ENCODE measurements at regions not wholly inside any gene's neighbourhood (a gene's known extent, or its start where the extent isn't known, plus 50 kb on each side); places are given as distances from the start of the nearest gene placed in this dataset.

DNA sequence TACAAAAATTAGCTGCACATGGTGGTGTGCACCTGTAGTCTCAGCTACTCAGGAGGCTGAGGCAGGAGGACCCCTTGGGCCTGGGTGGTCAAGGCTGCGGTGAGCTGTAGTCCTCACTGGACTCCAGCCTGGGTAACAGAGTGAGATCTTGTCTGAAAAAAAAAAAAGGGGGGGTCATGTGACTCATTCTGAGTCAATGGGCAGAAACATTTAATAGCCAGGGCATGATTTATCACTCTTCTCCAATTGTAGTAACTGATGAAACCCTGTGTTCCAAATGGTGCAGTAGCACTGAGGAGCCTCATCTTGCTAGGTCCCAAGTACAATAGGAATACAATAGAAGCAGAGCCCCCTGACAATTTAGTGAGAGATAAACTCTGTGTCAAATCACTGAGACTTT is 78.9 kb upstream of the CCDC68 start:
- no peaks in the 10 kb centered on the region for H3K9me3 ChIP-seq (ENCODE audit: control insufficient read depth, low read length)
- H3K4me1 ChIP-seq (ENCODE audit: control insufficient read depth, insufficient read depth, low read length) = no peaks in the 10 kb centered on the region
- no peaks in the 10 kb centered on the region for H3K27me3 ChIP-seq (ENCODE audit: control insufficient read depth, insufficient read depth)
- 98% methylated on average over 1 of the region's 1 CpG for WGBS
- no peak for DNase-seq
- no peak for ATAC-seq
- intact Hi-C loops (cut with DNase I) = no loop called here
- no peak overlapping the region for H3K4me3 ChIP-seq (ENCODE audit: low read length)
- H3K27ac ChIP-seq (ENCODE audit: low read length) = no peak overlapping the region

GRCh38 chr18:55034742-55035141 is 75.5 kb upstream of the CCDC68 start:
- ATAC-seq (peak in 1 of 2 donors; percentile 47), DNase-seq (no peak)
- no peaks in the 10 kb centered on the region for H3K27me3 ChIP-seq (ENCODE audit: control insufficient read depth, insufficient read depth)
- intact Hi-C loops (cut with DNase I) = no loop called here
- H3K27ac ChIP-seq (ENCODE audit: low read length) = no peak overlapping the region
- H3K9me3 ChIP-seq (ENCODE audit: control insufficient read depth, low read length) = no peaks in the 10 kb centered on the region
- 67% methylated on average over 4 of the region's 4 CpGs for WGBS
- H3K4me3 ChIP-seq (ENCODE audit: low read length) = no peak overlapping the region
- no peaks in the 10 kb centered on the region for H3K4me1 ChIP-seq (ENCODE audit: control insufficient read depth, insufficient read depth, low read length)

DNA sequence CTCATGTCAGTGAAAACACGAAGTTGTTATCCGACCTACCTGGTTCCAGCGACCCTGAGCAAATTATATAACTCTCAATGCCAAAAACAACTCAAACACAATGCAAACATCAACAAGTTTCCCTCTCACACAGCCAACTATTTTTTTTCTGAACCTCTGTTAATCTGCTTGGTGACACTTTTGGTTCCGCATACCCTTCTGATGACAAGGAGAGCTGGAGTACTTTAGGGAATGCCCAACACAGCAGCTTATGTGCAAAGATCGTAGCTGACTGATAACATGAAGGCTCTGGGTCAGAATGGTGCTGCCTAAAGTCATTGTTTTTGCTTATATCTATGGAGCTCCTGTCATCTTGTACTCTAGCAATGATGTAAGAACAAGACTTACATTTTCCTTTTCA is 72.7 kb upstream of the CCDC68 start:
- no peak for DNase-seq
- Histone ChIP-seq H3K4me1 (ENCODE audit: control insufficient read depth, insufficient read depth, low read length) (no peaks in the 10 kb centered on the region), H3K9me3 (ENCODE audit: control insufficient read depth, low read length) (no peaks in the 10 kb centered on the region), H3K27ac (ENCODE audit: low read length) (no peak overlapping the region), H3K4me3 (ENCODE audit: low read length) (no peak overlapping the region), H3K27me3 (ENCODE audit: control insufficient read depth, insufficient read depth) (no peaks in the 10 kb centered on the region)
- ATAC-seq = no peak
- intact Hi-C loops (cut with DNase I) = no loop called here
- 47% methylated on average over 5 of the region's 5 CpGs for WGBS

DNA sequence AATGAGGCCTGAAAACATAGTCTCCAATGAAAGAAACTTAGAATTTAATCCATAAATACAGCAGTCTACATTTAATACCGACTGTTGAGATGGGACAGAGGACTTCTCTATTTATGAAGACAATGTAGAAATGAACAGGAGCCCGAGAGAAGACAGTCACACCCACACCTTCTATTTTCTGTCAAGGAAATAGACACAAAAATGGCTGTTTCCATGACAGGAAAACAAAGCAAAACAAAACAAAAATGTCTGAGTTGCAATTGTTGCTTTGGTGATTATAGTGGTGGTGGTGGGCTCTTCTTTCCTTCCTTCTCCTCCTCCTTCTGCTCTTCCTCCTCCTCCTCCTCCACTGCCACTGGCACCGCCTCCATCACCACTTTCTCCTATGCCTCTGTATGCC is 72.3 kb upstream of the CCDC68 start:
- Histone ChIP-seq H3K27ac (ENCODE audit: low read length) (no peak overlapping the region), H3K9me3 (ENCODE audit: control insufficient read depth, low read length) (no peaks in the 10 kb centered on the region), H3K4me1 (ENCODE audit: control insufficient read depth, insufficient read depth, low read length) (no peaks in the 10 kb centered on the region), H3K4me3 (ENCODE audit: low read length) (no peak overlapping the region), H3K27me3 (ENCODE audit: control insufficient read depth, insufficient read depth) (no peaks in the 10 kb centered on the region)
- DNase-seq (no peak), ATAC-seq (no peak)
- 66% methylated on average over 3 of the region's 3 CpGs for WGBS
- intact Hi-C loops (cut with DNase I) = no loop called here

DNA sequence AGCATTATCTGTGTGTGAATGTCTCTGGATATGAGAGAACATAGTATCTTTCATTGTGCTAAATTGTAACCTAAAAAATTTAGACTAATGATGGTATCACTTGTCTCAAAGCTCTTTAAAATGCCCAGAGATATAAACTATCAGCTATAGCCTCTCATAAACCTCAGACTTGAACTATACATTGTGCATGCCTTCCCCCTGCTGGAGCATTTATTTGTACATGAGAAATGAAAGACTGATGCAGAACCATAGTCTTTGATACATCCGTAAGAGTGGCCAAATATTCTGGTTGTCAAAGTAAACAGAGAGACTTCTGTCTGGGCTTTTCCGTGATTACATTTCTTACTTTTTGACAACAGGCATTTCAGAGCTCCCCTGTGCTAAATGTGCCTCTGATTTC is 71.9 kb upstream of the CCDC68 start:
- H3K4me3 ChIP-seq (ENCODE audit: low read length) = no peak overlapping the region
- H3K27me3 ChIP-seq (ENCODE audit: control insufficient read depth, insufficient read depth) = no peaks in the 10 kb centered on the region
- no peak overlapping the region for H3K27ac ChIP-seq (ENCODE audit: low read length)
- 68% methylated on average over 2 of the region's 2 CpGs for WGBS
- ATAC-seq (no peak), DNase-seq (no peak)
- intact Hi-C loops (cut with DNase I) = no loop called here
- no peaks in the 10 kb centered on the region for H3K4me1 ChIP-seq (ENCODE audit: control insufficient read depth, insufficient read depth, low read length)
- no peaks in the 10 kb centered on the region for H3K9me3 ChIP-seq (ENCODE audit: control insufficient read depth, low read length)

DNA sequence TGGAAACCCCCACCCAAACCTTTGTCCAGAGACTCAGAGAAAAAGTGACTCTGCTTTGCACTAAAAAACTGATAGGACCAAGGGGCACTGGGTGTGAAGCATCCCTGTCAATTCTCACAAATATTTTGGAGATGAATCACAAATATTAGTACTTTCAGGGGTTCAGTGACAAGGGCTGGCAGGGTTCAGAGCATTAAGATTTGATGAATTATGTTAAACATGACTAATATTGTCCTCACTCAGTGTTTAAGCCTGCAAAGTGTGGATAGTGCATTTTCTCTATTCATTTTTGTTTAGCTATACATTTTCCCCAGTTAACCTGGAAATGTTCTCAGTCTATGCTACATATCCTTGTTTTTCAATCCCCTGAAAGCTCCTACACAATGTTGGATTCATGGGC is 65.3 kb upstream of the CCDC68 start:
- no peak overlapping the region for H3K27ac ChIP-seq (ENCODE audit: low read length)
- no peak overlapping the region for H3K4me3 ChIP-seq (ENCODE audit: low read length)
- ATAC-seq (no peak), DNase-seq (no peak)
- no peaks in the 10 kb centered on the region for H3K4me1 ChIP-seq (ENCODE audit: control insufficient read depth, insufficient read depth, low read length)
- intact Hi-C loops (cut with DNase I) = no loop called here
- H3K9me3 ChIP-seq (ENCODE audit: control insufficient read depth, low read length) = no peaks in the 10 kb centered on the region
- H3K27me3 ChIP-seq (ENCODE audit: control insufficient read depth, insufficient read depth) = no peaks in the 10 kb centered on the region

DNA sequence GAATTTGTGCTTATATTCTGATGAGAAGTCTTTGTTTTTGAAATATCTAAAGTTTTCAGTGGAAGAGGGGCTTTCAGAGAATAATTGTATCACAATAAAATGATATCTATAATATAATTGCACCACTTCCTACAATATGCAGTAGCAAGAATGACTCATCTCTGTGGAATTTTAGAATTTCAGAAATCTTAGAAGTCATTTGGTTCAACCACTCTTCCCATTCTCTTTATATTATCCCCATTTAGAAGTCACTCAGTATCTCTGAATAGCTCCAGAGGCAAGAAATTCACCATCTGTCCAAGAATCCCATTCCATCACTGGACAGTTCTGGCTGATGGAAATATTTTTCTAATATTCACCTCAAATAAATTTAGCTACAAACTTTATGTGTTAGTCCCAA is 59.3 kb upstream of the CCDC68 start:
- DNase-seq = no peak
- ATAC-seq = no peak
- Histone ChIP-seq H3K4me1 (ENCODE audit: control insufficient read depth, insufficient read depth, low read length) (no peaks in the 10 kb centered on the region), H3K27me3 (ENCODE audit: control insufficient read depth, insufficient read depth) (no peaks in the 10 kb centered on the region), H3K9me3 (ENCODE audit: control insufficient read depth, low read length) (no peaks in the 10 kb centered on the region), H3K4me3 (ENCODE audit: low read length) (no peak overlapping the region), H3K27ac (ENCODE audit: low read length) (no peak overlapping the region)
- intact Hi-C loops (cut with DNase I) = no loop called here

DNA sequence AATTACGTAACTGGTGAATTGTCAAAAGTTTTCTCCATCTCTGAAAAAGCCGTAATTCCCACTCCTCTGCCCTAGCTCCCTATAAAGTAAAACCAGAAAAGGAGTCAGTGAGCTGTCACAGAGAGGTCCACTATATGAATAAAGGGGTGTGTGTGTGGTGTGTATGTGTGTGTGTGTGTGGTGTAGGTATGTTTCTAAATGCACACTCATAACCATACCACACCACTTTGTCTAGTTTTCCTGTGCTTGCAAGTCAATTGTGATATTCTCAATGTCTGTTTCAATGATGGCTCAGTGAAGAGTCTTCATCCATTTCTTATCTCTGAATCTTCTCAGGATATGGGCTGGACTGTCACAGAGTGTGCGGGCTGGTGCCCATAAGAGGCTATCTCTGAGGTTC is 54.8 kb upstream of the CCDC68 start:
- H3K4me1 ChIP-seq (ENCODE audit: control insufficient read depth, insufficient read depth, low read length) = no peaks in the 10 kb centered on the region
- H3K9me3 ChIP-seq (ENCODE audit: control insufficient read depth, low read length) = no peaks in the 10 kb centered on the region
- intact Hi-C loops (cut with DNase I) = no loop called here
- DNase-seq (no peak), ATAC-seq (no peak)
- no peak overlapping the region for H3K4me3 ChIP-seq (ENCODE audit: low read length)
- no peak overlapping the region for H3K27ac ChIP-seq (ENCODE audit: low read length)
- WGBS = 87% methylated on average over 3 of the region's 3 CpGs
- H3K27me3 ChIP-seq (ENCODE audit: control insufficient read depth, insufficient read depth) = no peaks in the 10 kb centered on the region

GRCh38 chr18:55013685-55014084 is 54.4 kb upstream of the CCDC68 start:
- no peaks in the 10 kb centered on the region for H3K9me3 ChIP-seq (ENCODE audit: control insufficient read depth, low read length)
- intact Hi-C loops (cut with DNase I) = no loop called here
- DNase-seq = no peak
- no peaks in the 10 kb centered on the region for H3K4me1 ChIP-seq (ENCODE audit: control insufficient read depth, insufficient read depth, low read length)
- no peak overlapping the region for H3K27ac ChIP-seq (ENCODE audit: low read length)
- no peaks in the 10 kb centered on the region for H3K27me3 ChIP-seq (ENCODE audit: control insufficient read depth, insufficient read depth)
- no peak for ATAC-seq
- no peak overlapping the region for H3K4me3 ChIP-seq (ENCODE audit: low read length)

DNA sequence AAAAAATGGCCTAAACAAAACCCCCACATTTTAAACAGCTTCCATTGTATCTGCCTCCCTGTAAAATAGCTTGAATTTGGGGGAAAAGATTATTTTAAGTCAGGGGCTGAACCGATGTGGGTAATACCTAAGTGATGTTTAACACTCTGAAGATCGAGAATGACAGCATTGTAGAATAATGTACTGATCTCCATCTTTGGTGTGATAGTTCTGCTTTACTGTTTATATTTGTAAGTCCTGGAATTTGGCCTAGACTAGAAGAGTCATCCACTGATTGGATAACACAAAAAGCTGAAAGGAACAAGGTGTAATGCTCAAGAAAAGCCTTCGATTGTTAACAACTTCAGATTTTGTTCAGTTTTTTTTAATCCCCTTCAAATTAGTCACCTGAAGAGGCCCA is 53.8 kb upstream of the CCDC68 start:
- 89% methylated on average over 3 of the region's 3 CpGs for WGBS
- no peak for ATAC-seq

DNA sequence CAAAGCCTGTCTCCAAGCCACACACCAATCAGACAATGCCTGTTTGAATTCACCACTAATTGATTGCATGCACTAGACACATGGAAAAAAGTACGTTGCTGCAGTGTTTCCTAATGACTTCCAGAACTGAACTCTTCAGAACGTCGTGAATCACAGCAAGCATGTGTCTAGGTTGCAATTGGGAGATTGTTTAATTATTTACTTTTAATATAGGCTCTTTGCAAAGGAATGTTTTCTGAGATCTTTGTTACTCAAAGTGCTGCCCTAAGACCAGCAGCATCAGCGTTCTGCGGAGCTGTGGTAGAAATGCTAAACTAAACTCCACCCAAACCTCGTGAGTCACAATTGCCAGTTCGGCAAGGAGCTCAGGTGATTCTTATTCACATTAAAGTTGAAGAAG is 52.7 kb upstream of the CCDC68 start:
- no peaks in the 10 kb centered on the region for H3K9me3 ChIP-seq (ENCODE audit: control insufficient read depth, low read length)
- intact Hi-C loops (cut with DNase I) = no loop called here
- no peaks in the 10 kb centered on the region for H3K4me1 ChIP-seq (ENCODE audit: control insufficient read depth, insufficient read depth, low read length)
- WGBS = 83% methylated on average over 7 of the region's 7 CpGs
- DNase-seq = no peak
- no peak for ATAC-seq
- no peak overlapping the region for H3K4me3 ChIP-seq (ENCODE audit: low read length)
- H3K27me3 ChIP-seq (ENCODE audit: control insufficient read depth, insufficient read depth) = no peaks in the 10 kb centered on the region
- H3K27ac ChIP-seq (ENCODE audit: low read length) = no peak overlapping the region

More for the DNA sequence above, 53.8 kb upstream of the CCDC68 start:
- H3K27me3 ChIP-seq (ENCODE audit: control insufficient read depth, insufficient read depth) = no peaks in the 10 kb centered on the region
- H3K4me1 ChIP-seq (ENCODE audit: control insufficient read depth, insufficient read depth, low read length) = no peaks in the 10 kb centered on the region
- no peak overlapping the region for H3K4me3 ChIP-seq (ENCODE audit: low read length)
- no peak overlapping the region for H3K27ac ChIP-seq (ENCODE audit: low read length)
- intact Hi-C loops (cut with DNase I) = no loop called here
- no peak for DNase-seq
- H3K9me3 ChIP-seq (ENCODE audit: control insufficient read depth, low read length) = no peaks in the 10 kb centered on the region

Data from right cardiac atrium (tissue), 5 donors.